Thyroid gland (tissue), 4 donors: ENCODE measurements at regions not wholly inside any gene's neighbourhood (a gene's known extent, or its start where the extent isn't known, plus 50 kb on each side); places are given as distances from the start of the nearest gene placed in this dataset.

Experiments used
- DNase-seq, 2 donors: peaks; one replicate each; pipeline ENCODE4 v3.0.0-alpha.2; 2019
- H3K27ac ChIP-seq, 3 donors: fragments of 200-600 bp; sonication (generic); 1 replicate in 2 of 3; 2 replicates in 1 of 3; pipeline ENCODE4 v1.5.1; 2016 to 2019; ENCODE audit warnings: mild to moderate bottlenecking in 1 of 3, moderate library complexity in 1 of 3
- H3K27me3 ChIP-seq: fragments of 200-600 bp; sonication (generic); one replicate; pipeline ENCODE4 v1.5.1; 2019
- H3K36me3 ChIP-seq, 2 donors: fragments of 200-600 bp; sonication (generic); one replicate each; pipeline ENCODE4 v1.5.1; 2016 to 2019
- H3K4me1 ChIP-seq, 2 donors: fragments of 200-600 bp; sonication (generic); one replicate each; pipeline ENCODE4 v1.5.1; 2017 to 2019
- H3K4me3 ChIP-seq, 3 donors: fragments of 200-600 bp; sonication (generic); replicated peaks in 1 of 3; 1 replicate in 2 of 3; 2 replicates in 1 of 3; pipeline ENCODE4 v1.5.1; 2016; ENCODE audit warnings: mild to moderate bottlenecking in 1 of 3
- H3K9me3 ChIP-seq: fragments of 200-600 bp; sonication (generic); one replicate; pipeline ENCODE4 v1.5.1; 2017
- CTCF ChIP-seq, 6 experiments: fragments of 200-600 bp in 3 of 6; fragments of 450-650 bp in 3 of 6; sonication (generic) in 3 of 6; IDR thresholded peaks; one replicate each; pipeline ENCODE4 v1.5.1; 2016 to 2019; ENCODE audit warnings: antibody characterized with exemption in 6 of 6, mild to moderate bottlenecking in 2 of 6, inconsistent platforms in 1 of 6, moderate library complexity in 1 of 6
- POLR2A ChIP-seq, 2 donors: fragments of 450-650 bp; IDR thresholded peaks; one replicate each; pipeline ENCODE4 v1.6.1; 2017; ENCODE audit warnings: antibody characterized with exemption in 2 of 2, mild to moderate bottlenecking in 2 of 2, moderate library complexity in 1 of 2
- WGBS, 2 donors: methylation state at CpG; one replicate each; pipeline ENCODE4 v1.1.5; 2017; 5-methylcytosine and 5-hydroxymethylcytosine counted together
- intact Hi-C: fragments of 100-400 bp; cut with DNase I; formaldehyde crosslinking; loops from one replicate; pipeline ENCODE4 v1.15.1; 2023

GRCh38 chr2:81263989-81264388 is 959.4 kb upstream of the LRRTM1 start:
- Histone ChIP-seq H3K4me1 (no peaks in the 10 kb centered on the region), H3K27me3 (no peaks in the 10 kb centered on the region), H3K4me3 (no peak overlapping the region), H3K36me3 (no peaks in the 10 kb centered on the region), H3K27ac (no peak overlapping the region), H3K9me3 (no peaks in the 10 kb centered on the region)
- TF ChIP-seq CTCF (IDR thresholded peaks at IDR 0.05) (no peak), POLR2A (IDR thresholded peaks at IDR 0.05) (no peak)
- DNase-seq, result no peak
- intact Hi-C loops, result no loop called here

- intact Hi-C loops, result no loop called here
These were observed 955.8 kb upstream of the LRRTM1 start for GRCh38 chr2:81260320-81260719.

GRCh38 chr2:81250270-81250669 is 945.7 kb upstream of the LRRTM1 start:
- no peak for DNase-seq
- Histone ChIP-seq H3K36me3 (no peaks in the 10 kb centered on the region), H3K27me3 (no peaks in the 10 kb centered on the region), H3K4me1 (no peaks in the 10 kb centered on the region), H3K27ac (no peak overlapping the region), H3K4me3 (no peak overlapping the region), H3K9me3 (no peaks in the 10 kb centered on the region)
- WGBS, 2 donors, result 74 to 80% methylated on average over 3 of the region's 3 CpGs
- TF ChIP-seq POLR2A (IDR thresholded peaks at IDR 0.05) (no peak), CTCF (IDR thresholded peaks at IDR 0.05) (no peak)
- intact Hi-C loops, result no loop called here

More at GRCh38 chr2:81260320-81260719, 955.8 kb upstream of the LRRTM1 start:
- WGBS, 2 donors, result 76 to 80% methylated on average over 1 of the region's 1 CpG
- H3K4me3 ChIP-seq, result no peak overlapping the region
- TF ChIP-seq CTCF (IDR thresholded peaks at IDR 0.05) (no peak), POLR2A (IDR thresholded peaks at IDR 0.05) (no peak)
- no peak for DNase-seq
- no peak overlapping the region for H3K27ac ChIP-seq
- H3K36me3 ChIP-seq, result no peaks in the 10 kb centered on the region
- H3K9me3 ChIP-seq, result no peaks in the 10 kb centered on the region
- H3K4me1 ChIP-seq, result no peaks in the 10 kb centered on the region
- H3K27me3 ChIP-seq, result no peaks in the 10 kb centered on the region

GRCh38 chr2:81249152-81249551 is 944.6 kb upstream of the LRRTM1 start:
- H3K4me1 ChIP-seq, result no peaks in the 10 kb centered on the region
- H3K4me3 ChIP-seq, result no peak overlapping the region
- TF ChIP-seq POLR2A (IDR thresholded peaks at IDR 0.05) (no peak), CTCF (IDR thresholded peaks at IDR 0.05) (no peak)
- no peaks in the 10 kb centered on the region for H3K27me3 ChIP-seq
- H3K27ac ChIP-seq, result no peak overlapping the region
- WGBS, 2 donors, result 81 to 95% methylated on average over 1 of the region's 1 CpG
- intact Hi-C loops, result no loop called here
- H3K36me3 ChIP-seq, result no peaks in the 10 kb centered on the region
- no peak for DNase-seq
- H3K9me3 ChIP-seq, result no peaks in the 10 kb centered on the region

- Histone ChIP-seq H3K36me3 (no peaks in the 10 kb centered on the region), H3K4me1 (no peaks in the 10 kb centered on the region), H3K4me3 (no peak overlapping the region), H3K9me3 (no peaks in the 10 kb centered on the region), H3K27me3 (no peaks in the 10 kb centered on the region), H3K27ac (no peak overlapping the region)
- 86 to 90% methylated on average over 3 of the region's 3 CpGs for WGBS, 2 donors
- intact Hi-C loops, result no loop called here
- no peak for DNase-seq
- TF ChIP-seq CTCF (IDR thresholded peaks at IDR 0.05), result no peak
- no peak for TF ChIP-seq POLR2A (IDR thresholded peaks at IDR 0.05)
These were observed 943.1 kb upstream of the LRRTM1 start for GRCh38 chr2:81247648-81248047.
